PC-3 (cell line): ENCODE measurements at regions not wholly inside any gene's neighbourhood (a gene's known extent, or its start where the extent isn't known, plus 50 kb on each side); places are given as distances from the start of the nearest gene placed in this dataset.

ENCODE experiments used
- ATAC-seq: fragments of 200-7000 bp; cut with Tn5 transposase; 2 replicates; pipeline ENCODE4 v1.9.1; 2020; ENCODE audit warnings: mild to moderate bottlenecking, moderate library complexity
- BruUV-seq: library from RNA; stranded (reverse); fragments of 400-500 nt; replicated peaks from 2 replicates; lab custom pipeline; 2021; lab: Mats Ljungman, UMichigan
- CTCF ChIA-PET: fragments of 300-600 bp; sonication (Branson Sonifier 250); formaldehyde crosslinking; loops from one replicate; lab custom pipeline; 2022; ENCODE audit warnings: antibody characterized with exemption; lab: Charles Lee
- POLR2A ChIA-PET: fragments of 300-600 bp; sonication (Branson Sonifier 250); formaldehyde crosslinking; loops from one replicate; lab custom pipeline; 2022; ENCODE audit warnings: antibody characterized with exemption; ENCODE audit not compliant: unreplicated experiment; lab: Charles Lee
- DNase-seq: peaks from one replicate; pipeline ENCODE4 v3.0.0-alpha.2; 2015
- H2AFZ ChIP-seq: fragments of 300-600 bp; sonication (generic); 2 replicates; pipeline ENCODE4 v1.6.0; 2016; ENCODE audit warnings: antibody characterized with exemption, low read length
- H3F3A ChIP-seq: fragments of 300-600 bp; sonication (generic); one replicate; pipeline ENCODE4 v1.6.0; 2017; ENCODE audit warnings: antibody characterized with exemption, low read length, control low read depth, mild to moderate bottlenecking; ENCODE audit not compliant: unreplicated experiment
- H3K27ac ChIP-seq: fragments of 300-600 bp; sonication (generic); 2 replicates; pipeline ENCODE4 v1.5.1; 2016; ENCODE audit warnings: mild to moderate bottlenecking, low read length
- H3K27me3 ChIP-seq: fragments of 300-600 bp; sonication (generic); 2 replicates; pipeline ENCODE4 v1.6.1; 2016; ENCODE audit warnings: low read length, mixed read lengths
- H3K36me3 ChIP-seq: fragments of 300-600 bp; sonication (generic); 2 replicates; pipeline ENCODE4 v1.6.1; 2016; ENCODE audit warnings: low read depth, mixed run types, low read length, mixed read lengths
- H3K4me1 ChIP-seq: fragments of 300-600 bp; sonication (generic); 2 replicates; pipeline ENCODE4 v1.5.1; 2016; ENCODE audit warnings: low read length; ENCODE audit not compliant: insufficient read depth
- H3K4me2 ChIP-seq: fragments of 300-600 bp; sonication (generic); 2 replicates; pipeline ENCODE4 v1.6.0; 2016; ENCODE audit warnings: low read length
- H3K4me3 ChIP-seq: fragments of 300-600 bp; sonication (generic); 2 replicates; pipeline ENCODE4 v1.5.1; 2016; ENCODE audit warnings: mild to moderate bottlenecking, low read length, mixed read lengths
- H3K79me2 ChIP-seq: fragments of 300-600 bp; sonication (generic); 2 replicates; pipeline ENCODE4 v1.6.1; 2017; ENCODE audit warnings: low read length, mixed read lengths
- H3K9ac ChIP-seq: fragments of 300-600 bp; sonication (generic); 2 replicates; pipeline ENCODE4 v1.6.0; 2016; ENCODE audit warnings: mild to moderate bottlenecking, low read length
- H3K9me2 ChIP-seq: fragments of 300-600 bp; sonication (generic); replicated peaks from 2 replicates; pipeline ENCODE4 v1.6.1; 2016; ENCODE audit warnings: mixed run types, low read length, mixed read lengths
- H3K9me3 ChIP-seq: fragments of 300-600 bp; sonication (generic); 2 replicates; pipeline ENCODE4 v1.6.1; 2016; ENCODE audit warnings: low read length, mixed read lengths
- H4K20me1 ChIP-seq: fragments of 300-600 bp; sonication (generic); 2 replicates; pipeline ENCODE4 v1.6.1; 2016; ENCODE audit warnings: low read length, mixed read lengths
- EZH2 ChIP-seq: fragments of 300-600 bp; sonication (generic); IDR thresholded peaks from one replicate; pipeline ENCODE4 v1.6.1; 2017; ENCODE audit warnings: antibody characterized with exemption, mild to moderate bottlenecking, low read length; ENCODE audit not compliant: unreplicated experiment
- EZH2phosphoT487 ChIP-seq: fragments of 300-600 bp; sonication (generic); IDR thresholded peaks from 2 replicates; pipeline ENCODE4 v1.6.1; 2018; ENCODE audit warnings: mild to moderate bottlenecking, antibody characterized with exemption, low read length, borderline replicate concordance
- intact Hi-C: fragments of 100-400 bp; cut with micrococcal nuclease; formaldehyde crosslinking; loops from 2 replicates; pipeline ENCODE4 v1.9.0; 2023
- TF ChIP-seq, protein P1 (sequence below): fragments of 300-600 bp; sonication (generic); conservative IDR thresholded peaks from 2 replicates; pipeline ENCODE4 v1.5.1; 2017; ENCODE audit warnings: antibody characterized with exemption, low read depth, mild to moderate bottlenecking, low read length

DNA sequence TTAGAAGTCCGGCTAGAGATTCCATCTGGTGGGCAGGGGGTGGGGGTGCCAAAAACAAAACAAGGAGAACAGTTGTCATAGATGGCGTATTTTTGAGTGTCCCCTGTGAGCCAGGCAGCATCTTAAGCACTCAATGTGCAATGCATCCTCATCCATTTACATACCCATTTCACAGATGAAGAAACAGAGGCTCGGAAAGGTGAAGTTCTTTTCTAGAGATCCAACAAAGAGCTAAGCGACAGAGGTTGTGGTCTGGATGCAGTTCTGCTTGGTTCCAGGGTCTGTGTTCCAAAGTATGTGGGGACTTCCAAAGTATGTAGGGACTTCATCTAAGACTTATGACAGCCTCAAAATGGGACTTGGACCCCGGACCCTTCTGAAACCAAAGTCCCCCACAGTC is 277.8 kb downstream of the MN1 start:
- CTCF ChIA-PET = no interaction called here
- Histone ChIP-seq H3K27me3 (no peaks in the 10 kb centered on the region), H2AFZ (no peak overlapping the region), H3K9me2 (no peaks in the 10 kb centered on the region), H3K9me3 (no peaks in the 10 kb centered on the region), H3K9ac (no peak overlapping the region), H3F3A (no peaks in the 10 kb centered on the region), H3K4me1 (no peaks in the 10 kb centered on the region), H3K4me3 (no peak overlapping the region), H3K4me2 (no peak overlapping the region), H4K20me1 (no peaks in the 10 kb centered on the region), H3K36me3 (no peaks in the 10 kb centered on the region), H3K79me2 (no peaks in the 10 kb centered on the region), H3K27ac (no peak overlapping the region)
- DNase-seq (no peak), ATAC-seq (no peak)
- POLR2A ChIA-PET = no interaction called here
- intact Hi-C loops = no loop called here
- TF ChIP-seq EZH2 (no peak), EZH2phosphoT487 (no peak)
- TF ChIP-seq, protein P1, sequence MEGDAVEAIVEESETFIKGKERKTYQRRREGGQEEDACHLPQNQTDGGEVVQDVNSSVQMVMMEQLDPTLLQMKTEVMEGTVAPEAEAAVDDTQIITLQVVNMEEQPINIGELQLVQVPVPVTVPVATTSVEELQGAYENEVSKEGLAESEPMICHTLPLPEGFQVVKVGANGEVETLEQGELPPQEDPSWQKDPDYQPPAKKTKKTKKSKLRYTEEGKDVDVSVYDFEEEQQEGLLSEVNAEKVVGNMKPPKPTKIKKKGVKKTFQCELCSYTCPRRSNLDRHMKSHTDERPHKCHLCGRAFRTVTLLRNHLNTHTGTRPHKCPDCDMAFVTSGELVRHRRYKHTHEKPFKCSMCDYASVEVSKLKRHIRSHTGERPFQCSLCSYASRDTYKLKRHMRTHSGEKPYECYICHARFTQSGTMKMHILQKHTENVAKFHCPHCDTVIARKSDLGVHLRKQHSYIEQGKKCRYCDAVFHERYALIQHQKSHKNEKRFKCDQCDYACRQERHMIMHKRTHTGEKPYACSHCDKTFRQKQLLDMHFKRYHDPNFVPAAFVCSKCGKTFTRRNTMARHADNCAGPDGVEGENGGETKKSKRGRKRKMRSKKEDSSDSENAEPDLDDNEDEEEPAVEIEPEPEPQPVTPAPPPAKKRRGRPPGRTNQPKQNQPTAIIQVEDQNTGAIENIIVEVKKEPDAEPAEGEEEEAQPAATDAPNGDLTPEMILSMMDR = no peak
- no TSS peak for BruUV-seq

DNA sequence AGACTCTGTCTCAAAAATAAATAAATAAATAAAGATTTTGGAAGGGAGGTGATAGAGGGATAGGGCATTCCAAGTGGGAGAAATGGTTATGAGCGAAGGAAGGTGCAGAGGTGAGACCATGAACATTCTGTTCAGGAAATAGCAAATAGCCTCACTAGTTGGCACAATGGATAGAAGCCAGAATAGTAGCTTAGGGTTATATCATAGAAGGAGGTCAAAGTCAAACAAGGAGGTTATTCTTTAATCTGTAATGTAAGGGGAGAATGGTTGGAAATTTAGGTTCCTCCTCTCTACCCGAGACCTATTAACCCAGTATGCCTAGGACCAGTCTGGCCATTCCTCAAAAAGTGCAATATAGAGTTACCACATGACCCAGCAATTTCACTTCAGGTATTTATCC is 275.8 kb downstream of the MN1 start:
- Histone ChIP-seq H3K9me3 (no peaks in the 10 kb centered on the region), H3K27ac (no peak overlapping the region), H3K4me2 (no peak overlapping the region), H3K36me3 (no peaks in the 10 kb centered on the region), H3K4me1 (no peaks in the 10 kb centered on the region), H3K4me3 (no peak overlapping the region), H3K79me2 (no peaks in the 10 kb centered on the region), H4K20me1 (no peaks in the 10 kb centered on the region), H3K9ac (no peak overlapping the region), H3K9me2 (no peaks in the 10 kb centered on the region), H2AFZ (no peak overlapping the region), H3F3A (no peaks in the 10 kb centered on the region), H3K27me3 (no peaks in the 10 kb centered on the region)
- ChIA-PET CTCF (no interaction called here), POLR2A (interaction anchor here (0.7 kb wide), 1 partner anchor 708 kb away, joined by 3 read pairs; no protein-coding TSS in a partner anchor)
- ATAC-seq (no peak), DNase-seq (no peak)
- TF ChIP-seq EZH2phosphoT487 (no peak), EZH2 (no peak)
- TF ChIP-seq, protein P1 = no peak
- BruUV-seq = no TSS peak
- intact Hi-C loops = no loop called here

DNA sequence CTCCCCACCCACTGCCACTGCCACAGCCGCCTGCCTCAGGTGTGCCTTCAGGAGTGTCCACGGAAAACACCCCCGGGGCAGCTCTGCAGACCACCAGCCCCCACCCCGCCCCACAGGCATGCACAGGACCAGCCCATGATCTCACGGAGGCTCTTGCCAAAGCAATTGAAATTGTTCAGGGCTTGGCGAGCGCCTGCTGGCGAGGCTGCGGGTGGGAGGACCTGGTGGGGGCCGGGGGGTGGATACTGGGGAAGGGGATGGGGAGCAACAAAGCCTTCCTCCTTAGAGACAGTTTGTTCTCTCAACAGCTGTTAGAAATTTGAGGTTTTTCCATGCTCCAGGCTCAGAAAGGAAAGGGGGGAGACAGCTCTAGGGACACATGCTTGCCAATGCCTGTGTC is 274.7 kb downstream of the MN1 start:
- no TSS peak for BruUV-seq
- Histone ChIP-seq H3K79me2 (no peaks in the 10 kb centered on the region), H3K4me1 (peaks cover 3% of the 10 kb centered on the region; the same call in 1 of the 2 replicates), H3K9me2 (no peaks in the 10 kb centered on the region), H3K36me3 (no peaks in the 10 kb centered on the region), H3K9ac (no peak overlapping the region), H2AFZ (no peak overlapping the region), H3K4me2 (no peak overlapping the region), H3K27me3 (no peaks in the 10 kb centered on the region), H3F3A (no peaks in the 10 kb centered on the region), H3K9me3 (no peaks in the 10 kb centered on the region), H3K4me3 (no peak overlapping the region), H4K20me1 (no peaks in the 10 kb centered on the region), H3K27ac (no peak overlapping the region)
- ATAC-seq (no peak), DNase-seq (no peak)
- TF ChIP-seq EZH2phosphoT487 (no peak), EZH2 (no peak)
- TF ChIP-seq, protein P1 = no peak
- intact Hi-C loops = no loop called here
- POLR2A ChIA-PET = no interaction called here
- CTCF ChIA-PET = no interaction called here
